ENCODE measurements at regions not wholly inside any gene's neighbourhood (a gene's known extent, or its start where the extent isn't known, plus 50 kb on each side); places are given as distances from the start of the nearest gene placed in this dataset.

DNA sequence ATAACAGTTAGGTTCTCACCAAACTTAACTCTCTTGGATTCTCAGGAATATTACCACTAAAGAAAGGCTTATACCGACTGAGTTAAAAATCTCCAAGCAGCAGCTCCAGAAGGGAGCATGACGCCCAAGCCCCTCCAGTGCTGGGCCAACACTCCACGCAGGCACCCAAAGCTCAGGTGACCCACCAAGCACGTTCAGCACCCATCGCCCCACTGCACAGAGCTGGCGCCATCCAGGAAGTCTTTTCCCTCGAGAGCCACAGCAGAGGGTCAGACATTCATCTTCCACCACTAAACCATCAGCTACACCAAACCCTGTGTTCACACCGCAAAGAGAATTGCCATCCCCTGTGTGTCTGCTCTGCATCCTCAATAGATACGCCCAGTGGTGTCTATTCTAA, 65.7 kb downstream of the SOX1 start:
- Histone ChIP-seq H3K56ac (replicated peaks; ENCODE audit: insufficient read length, low read depth, low read length) (no peak overlapping the region), H3K18ac (ENCODE audit: extremely low read depth, low read length) (no peak overlapping the region), H4K5ac (ENCODE audit: insufficient read length, low read depth, low read length) (no peak overlapping the region), H4K91ac (replicated peaks; ENCODE audit: insufficient read length, low read length) (no peak overlapping the region), H2BK15ac (ENCODE audit: low read length) (no peak overlapping the region), H3K27me3 (replicated peaks in 1 of 4; ENCODE audit: control insufficient read depth in 3 of 4, extremely low read depth in 1 of 4, insufficient read depth in 3 of 4, low read length in 3 of 4) (peaks cover 0 to 4% (median 1%) of the 10 kb centered on the region in 4 experiments; a peak in 1 of 7 replicates), H2BK120ac (replicated peaks; ENCODE audit: low read depth, low read length) (no peak overlapping the region), H3K23ac (ENCODE audit: insufficient read length) (no peak overlapping the region), H2BK20ac (ENCODE audit: low read length) (no peak overlapping the region), H3K79me2 (ENCODE audit: control insufficient read depth in 1 of 2, insufficient read depth in 2 of 2, low read length in 2 of 2) (no peaks in the 10 kb centered on the region), H3K9ac (replicated peaks in 1 of 4; ENCODE audit: extremely low read depth in 1 of 4, low read depth in 3 of 4, low read length in 3 of 4) (no peak overlapping the region), H3K9me3 (ENCODE audit: insufficient read depth in 2 of 2, low read depth in 1 of 2, low read length in 1 of 2) (no peaks in the 10 kb centered on the region), H2BK12ac (ENCODE audit: low read depth, low read length) (no peak overlapping the region), H3K14ac (ENCODE audit: insufficient read length) (no peak overlapping the region), H2AFZ (ENCODE audit: low read length) (no peak overlapping the region), H3K4me1 (replicated peaks in 1 of 4; ENCODE audit: control insufficient read depth in 3 of 4, insufficient read depth in 4 of 4, low read length in 3 of 4) (no peaks in the 10 kb centered on the region), H3K4me3 (ENCODE audit: extremely low read depth in 1 of 4, insufficient read depth in 2 of 4, low read depth in 3 of 4, low read length in 4 of 4) (no peak overlapping the region), H2AK5ac (ENCODE audit: low read depth, low read length) (no peak overlapping the region), H3K79me1 (ENCODE audit: low read depth, low read length) (no peaks in the 10 kb centered on the region), H2BK5ac (ENCODE audit: low read depth, low read length) (no peak overlapping the region), H3K36me3 (ENCODE audit: control insufficient read depth in 2 of 4, insufficient read depth in 4 of 4, low read length in 3 of 4) (no peaks in the 10 kb centered on the region), H3K23me2 (ENCODE audit: low read depth, low read length) (no peaks in the 10 kb centered on the region), H3K4ac (replicated peaks; ENCODE audit: insufficient read length, low read depth, low read length) (no peak overlapping the region), H3K4me2 (ENCODE audit: insufficient read depth in 1 of 2, low read depth in 2 of 2, low read length in 2 of 2) (no peak overlapping the region), H4K8ac (ENCODE audit: extremely low read depth, insufficient read depth, low read length) (no peak overlapping the region), H4K20me1 (replicated peaks in 1 of 2; ENCODE audit: control insufficient read depth in 1 of 2, insufficient read depth in 2 of 2, low read length in 2 of 2) (no peaks in the 10 kb centered on the region), H3K27ac (ENCODE audit: low read depth, low read length) (no peak overlapping the region)
- CTCF ChIA-PET (ENCODE audit: partially characterized antibody), result interaction anchor here (0.9 to 3.0 kb wide), 3 partner anchors 9 to 311 kb away, joined by 3 to 12 read pairs (median 3); no protein-coding TSS in a partner anchor
- no peak for FAIRE-seq
- no peak for DNase-seq (ENCODE audit: low read depth in 1 of 2, low spot score in 2 of 2)
- TF ChIP-seq, protein P1, sequence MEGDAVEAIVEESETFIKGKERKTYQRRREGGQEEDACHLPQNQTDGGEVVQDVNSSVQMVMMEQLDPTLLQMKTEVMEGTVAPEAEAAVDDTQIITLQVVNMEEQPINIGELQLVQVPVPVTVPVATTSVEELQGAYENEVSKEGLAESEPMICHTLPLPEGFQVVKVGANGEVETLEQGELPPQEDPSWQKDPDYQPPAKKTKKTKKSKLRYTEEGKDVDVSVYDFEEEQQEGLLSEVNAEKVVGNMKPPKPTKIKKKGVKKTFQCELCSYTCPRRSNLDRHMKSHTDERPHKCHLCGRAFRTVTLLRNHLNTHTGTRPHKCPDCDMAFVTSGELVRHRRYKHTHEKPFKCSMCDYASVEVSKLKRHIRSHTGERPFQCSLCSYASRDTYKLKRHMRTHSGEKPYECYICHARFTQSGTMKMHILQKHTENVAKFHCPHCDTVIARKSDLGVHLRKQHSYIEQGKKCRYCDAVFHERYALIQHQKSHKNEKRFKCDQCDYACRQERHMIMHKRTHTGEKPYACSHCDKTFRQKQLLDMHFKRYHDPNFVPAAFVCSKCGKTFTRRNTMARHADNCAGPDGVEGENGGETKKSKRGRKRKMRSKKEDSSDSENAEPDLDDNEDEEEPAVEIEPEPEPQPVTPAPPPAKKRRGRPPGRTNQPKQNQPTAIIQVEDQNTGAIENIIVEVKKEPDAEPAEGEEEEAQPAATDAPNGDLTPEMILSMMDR (IDR thresholded peaks at IDR 0.05; ENCODE audit: control extremely low read depth in 1 of 3, insufficient read depth in 1 of 3, low read depth in 1 of 3, low read length in 3 of 3), result no peak
- POLR2A ChIA-PET (ENCODE audit: partially characterized antibody), result no interaction called here
- WGBS, 2 experiments (ENCODE audit: extremely low coverage in 1 of 2, insufficient coverage in 1 of 2, insufficient read length in 1 of 2, insufficient replicate concordance in 2 of 2, low coverage in 1 of 2, low lambda C conversion rate in 2 of 2, missing lambda C conversion rate in 1 of 2), result 89% methylated on average over 8 of the region's 9 CpGs; no CpG with 5 or more reads in 1 of the 2 experiments
